ENCODE measurements at regions not wholly inside any gene's neighbourhood (a gene's known extent, or its start where the extent isn't known, plus 50 kb on each side); places are given as distances from the start of the nearest gene placed in this dataset.

GRCh38 chr17:33811004-33811760 is 443.9 kb upstream of the CCL2 start:
- TF ChIP-seq POLR2A (IDR thresholded peaks at IDR 0.05) = no peak
- TF ChIP-seq CTCF (IDR thresholded peaks at IDR 0.05) = no peak

Data from testis (tissue), 2 donors.